ENCODE measurements at regions not wholly inside any gene's neighbourhood (a gene's known extent, or its start where the extent isn't known, plus 50 kb on each side); places are given as distances from the start of the nearest gene placed in this dataset.

- TF ChIP-seq, protein P1, sequence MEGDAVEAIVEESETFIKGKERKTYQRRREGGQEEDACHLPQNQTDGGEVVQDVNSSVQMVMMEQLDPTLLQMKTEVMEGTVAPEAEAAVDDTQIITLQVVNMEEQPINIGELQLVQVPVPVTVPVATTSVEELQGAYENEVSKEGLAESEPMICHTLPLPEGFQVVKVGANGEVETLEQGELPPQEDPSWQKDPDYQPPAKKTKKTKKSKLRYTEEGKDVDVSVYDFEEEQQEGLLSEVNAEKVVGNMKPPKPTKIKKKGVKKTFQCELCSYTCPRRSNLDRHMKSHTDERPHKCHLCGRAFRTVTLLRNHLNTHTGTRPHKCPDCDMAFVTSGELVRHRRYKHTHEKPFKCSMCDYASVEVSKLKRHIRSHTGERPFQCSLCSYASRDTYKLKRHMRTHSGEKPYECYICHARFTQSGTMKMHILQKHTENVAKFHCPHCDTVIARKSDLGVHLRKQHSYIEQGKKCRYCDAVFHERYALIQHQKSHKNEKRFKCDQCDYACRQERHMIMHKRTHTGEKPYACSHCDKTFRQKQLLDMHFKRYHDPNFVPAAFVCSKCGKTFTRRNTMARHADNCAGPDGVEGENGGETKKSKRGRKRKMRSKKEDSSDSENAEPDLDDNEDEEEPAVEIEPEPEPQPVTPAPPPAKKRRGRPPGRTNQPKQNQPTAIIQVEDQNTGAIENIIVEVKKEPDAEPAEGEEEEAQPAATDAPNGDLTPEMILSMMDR (IDR thresholded peaks at IDR 0.05): no peak
- no peak for TF ChIP-seq POLR2A (IDR thresholded peaks at IDR 0.05)
These were observed 194.4 kb downstream of the TAF11L14 start for GRCh38 chr5:17828681-17829080.

Measured in Peyer's patch (tissue), 4 donors.